HG02763 (cell line): ENCODE measurements at regions not wholly inside any gene's neighbourhood (a gene's known extent, or its start where the extent isn't known, plus 50 kb on each side); places are given as distances from the start of the nearest gene placed in this dataset.
"Not testable (repeated sequence)": the region's sequence is repeated elsewhere in the genome, so short reads cannot be mapped to it uniquely, and the experiment has no call there.

ENCODE experiments used
- ATAC-seq: cut with Tn5 transposase; IDR thresholded peaks from one replicate; pipeline ENCODE4 v1.9.1; 2021; ENCODE audit warnings: mild to moderate bottlenecking, moderate library complexity; ENCODE audit not compliant: unreplicated experiment

GRCh38 chr2:430291-431040, 142.6 kb upstream of the ALKAL2 start:
- no peak for ATAC-seq

GRCh38 chr2:429575-430254, 141.8 kb upstream of the ALKAL2 start:
- ATAC-seq, result no peak

GRCh38 chr2:429142-429541, 141.3 kb upstream of the ALKAL2 start:
- no peak for ATAC-seq

GRCh38 chr2:428591-428990, 140.7 kb upstream of the ALKAL2 start:
- ATAC-seq, result no peak

- ATAC-seq, result not testable (repeated sequence)
These were observed 138.8 kb upstream of the ALKAL2 start for GRCh38 chr2:426696-427095.

- no peak for ATAC-seq
These were observed 138.1 kb upstream of the ALKAL2 start for GRCh38 chr2:425947-426346.

GRCh38 chr2:425243-425642, 137.4 kb upstream of the ALKAL2 start:
- ATAC-seq, result no peak

GRCh38 chr2:424306-425171, 136.6 kb upstream of the ALKAL2 start:
- no peak for ATAC-seq

- ATAC-seq, result no peak
These were observed 135.6 kb upstream of the ALKAL2 start for GRCh38 chr2:423479-423878.

- ATAC-seq, result no peak
These were observed 135.0 kb upstream of the ALKAL2 start for GRCh38 chr2:422676-423435.

GRCh38 chr2:421406-421805, 133.5 kb upstream of the ALKAL2 start:
- no peak for ATAC-seq

GRCh38 chr2:419687-420317, 131.9 kb upstream of the ALKAL2 start:
- no peak for ATAC-seq

GRCh38 chr2:417662-418061, 129.8 kb upstream of the ALKAL2 start:
- no peak for ATAC-seq

GRCh38 chr2:417006-417405, 129.1 kb upstream of the ALKAL2 start:
- no peak for ATAC-seq

GRCh38 chr2:415986-416610, 128.2 kb upstream of the ALKAL2 start:
- ATAC-seq, result no peak

GRCh38 chr2:409523-409922, 121.6 kb upstream of the ALKAL2 start:
- ATAC-seq, result no peak

GRCh38 chr2:407630-408029, 119.7 kb upstream of the ALKAL2 start:
- ATAC-seq, result no peak

- ATAC-seq, result no peak
These were observed 119.0 kb upstream of the ALKAL2 start for GRCh38 chr2:406876-407275.

- no peak for ATAC-seq
These were observed 118.3 kb upstream of the ALKAL2 start for GRCh38 chr2:406231-406630.

GRCh38 chr2:404581-404980, 116.7 kb upstream of the ALKAL2 start:
- no peak for ATAC-seq
